ENCODE measurements at regions not wholly inside any gene's neighbourhood (a gene's known extent, or its start where the extent isn't known, plus 50 kb on each side); places are given as distances from the start of the nearest gene placed in this dataset.

GRCh38 chr17:31738996-31739699 lies 119.9 kb downstream of the COPRS start:
- TF ChIP-seq EZH2phosphoT487 (IDR thresholded peaks at IDR 0.05): no peak
- no peak for TF ChIP-seq CTCF (IDR thresholded peaks at IDR 0.05)
- TF ChIP-seq EZH2 (IDR thresholded peaks at IDR 0.05): no peak
